Effector memory CD4-positive, alpha-beta T cell (primary cell): ENCODE measurements at regions not wholly inside any gene's neighbourhood (a gene's known extent, or its start where the extent isn't known, plus 50 kb on each side); places are given as distances from the start of the nearest gene placed in this dataset.

Experiments used
- DNase-seq, 3 donors: peaks; one replicate each; pipeline ENCODE4 v3.0.0-alpha.2; 2020
- H3K27ac ChIP-seq: 2 replicates; pipeline ENCODE4 v1.7.0; 2013; ENCODE audit warnings: mild to moderate bottlenecking, low read length, moderate library complexity; ENCODE audit not compliant: insufficient read depth, poor library complexity, severe bottlenecking
- H3K27me3 ChIP-seq: replicated peaks from 2 replicates; pipeline ENCODE4 v1.7.0; 2013; ENCODE audit warnings: mild to moderate bottlenecking, low read length; ENCODE audit not compliant: insufficient read depth, control insufficient read depth, poor library complexity, severe bottlenecking
- H3K36me3 ChIP-seq: 2 replicates; pipeline ENCODE4 v1.7.0; 2013; ENCODE audit warnings: mild to moderate bottlenecking, low read length, moderate library complexity; ENCODE audit not compliant: control insufficient read depth, insufficient read depth
- H3K4me1 ChIP-seq: 2 replicates; pipeline ENCODE4 v1.7.0; 2013; ENCODE audit warnings: low read length, mild to moderate bottlenecking; ENCODE audit not compliant: control insufficient read depth, insufficient read depth, poor library complexity, severe bottlenecking
- H3K4me3 ChIP-seq: 2 replicates; pipeline ENCODE4 v1.7.0; 2013; ENCODE audit warnings: low read length, low read depth, mild to moderate bottlenecking; ENCODE audit not compliant: insufficient read depth, poor library complexity, severe bottlenecking
- H3K9me3 ChIP-seq: 2 replicates; pipeline ENCODE4 v1.7.0; 2013; ENCODE audit warnings: mild to moderate bottlenecking, low read length, moderate library complexity; ENCODE audit not compliant: control insufficient read depth

- Histone ChIP-seq H3K4me1 (no peaks in the 10 kb centered on the region), H3K27ac (no peak overlapping the region), H3K27me3 (no peaks in the 10 kb centered on the region), H3K4me3 (no peak overlapping the region), H3K36me3 (no peaks in the 10 kb centered on the region), H3K9me3 (no peaks in the 10 kb centered on the region)
- DNase-seq: no peak
Measured at GRCh38 chr17:34059423-34060220, 195.5 kb upstream of the CCL2 start.

GRCh38 chr17:34066528-34066927 is 188.6 kb upstream of the CCL2 start:
- H3K4me1 ChIP-seq: no peaks in the 10 kb centered on the region
- DNase-seq: no peak
- no peak overlapping the region for H3K4me3 ChIP-seq
- no peaks in the 10 kb centered on the region for H3K36me3 ChIP-seq
- H3K9me3 ChIP-seq: no peaks in the 10 kb centered on the region
- H3K27me3 ChIP-seq: no peaks in the 10 kb centered on the region
- H3K27ac ChIP-seq: no peak overlapping the region

- no peak for DNase-seq
- Histone ChIP-seq H3K27me3 (no peaks in the 10 kb centered on the region), H3K9me3 (no peaks in the 10 kb centered on the region), H3K36me3 (no peaks in the 10 kb centered on the region), H3K4me1 (no peaks in the 10 kb centered on the region), H3K27ac (no peak overlapping the region), H3K4me3 (no peak overlapping the region)
Measured at GRCh38 chr17:34067011-34067410, 188.1 kb upstream of the CCL2 start.

- DNase-seq: no peak
- Histone ChIP-seq H3K4me3 (no peak overlapping the region), H3K27me3 (no peaks in the 10 kb centered on the region), H3K9me3 (no peaks in the 10 kb centered on the region), H3K27ac (no peak overlapping the region), H3K36me3 (no peaks in the 10 kb centered on the region), H3K4me1 (no peaks in the 10 kb centered on the region)
Measured at GRCh38 chr17:34068571-34068970, 186.5 kb upstream of the CCL2 start.

GRCh38 chr17:34070712-34071111 is 184.4 kb upstream of the CCL2 start:
- H3K9me3 ChIP-seq: no peaks in the 10 kb centered on the region
- H3K27ac ChIP-seq: no peak overlapping the region
- H3K36me3 ChIP-seq: no peaks in the 10 kb centered on the region
- no peaks in the 10 kb centered on the region for H3K4me1 ChIP-seq
- H3K4me3 ChIP-seq: no peak overlapping the region
- no peak for DNase-seq
- no peaks in the 10 kb centered on the region for H3K27me3 ChIP-seq

- no peak for DNase-seq
- Histone ChIP-seq H3K27ac (no peak overlapping the region), H3K27me3 (no peaks in the 10 kb centered on the region), H3K4me3 (no peak overlapping the region), H3K36me3 (no peaks in the 10 kb centered on the region), H3K4me1 (no peaks in the 10 kb centered on the region), H3K9me3 (no peaks in the 10 kb centered on the region)
Measured at GRCh38 chr17:34071886-34072420, 183.1 kb upstream of the CCL2 start.

- H3K9me3 ChIP-seq: no peaks in the 10 kb centered on the region
Measured at GRCh38 chr17:34075076-34075475, 180.0 kb upstream of the CCL2 start.

GRCh38 chr17:34076743-34077631 is 178.1 kb upstream of the CCL2 start:
- no peaks in the 10 kb centered on the region for H3K27me3 ChIP-seq

More at GRCh38 chr17:34075076-34075475, 180.0 kb upstream of the CCL2 start:
- Histone ChIP-seq H3K4me1 (no peaks in the 10 kb centered on the region), H3K36me3 (no peaks in the 10 kb centered on the region), H3K4me3 (no peak overlapping the region), H3K27ac (no peak overlapping the region), H3K27me3 (no peaks in the 10 kb centered on the region)
- no peak for DNase-seq

GRCh38 chr17:34081269-34081668 is 173.8 kb upstream of the CCL2 start:
- H3K4me3 ChIP-seq: no peak overlapping the region
- no peak overlapping the region for H3K27ac ChIP-seq
- no peaks in the 10 kb centered on the region for H3K27me3 ChIP-seq
- H3K9me3 ChIP-seq: no peaks in the 10 kb centered on the region
- no peak for DNase-seq
- H3K36me3 ChIP-seq: no peaks in the 10 kb centered on the region
- no peaks in the 10 kb centered on the region for H3K4me1 ChIP-seq

More at GRCh38 chr17:34076743-34077631, 178.1 kb upstream of the CCL2 start:
- H3K27ac ChIP-seq: no peak overlapping the region
- H3K4me3 ChIP-seq: no peak overlapping the region
- H3K36me3 ChIP-seq: no peaks in the 10 kb centered on the region
- no peak for DNase-seq
- H3K9me3 ChIP-seq: no peaks in the 10 kb centered on the region
- no peaks in the 10 kb centered on the region for H3K4me1 ChIP-seq

- H3K27me3 ChIP-seq: no peaks in the 10 kb centered on the region
- no peaks in the 10 kb centered on the region for H3K4me1 ChIP-seq
- H3K4me3 ChIP-seq: no peak overlapping the region
- no peak overlapping the region for H3K27ac ChIP-seq
- H3K36me3 ChIP-seq: no peaks in the 10 kb centered on the region
- no peaks in the 10 kb centered on the region for H3K9me3 ChIP-seq
- DNase-seq: no peak
Measured at GRCh38 chr17:34082404-34082803, 172.7 kb upstream of the CCL2 start.
